NCI-H345 (cell line): ENCODE measurements at regions not wholly inside any gene's neighbourhood (a gene's known extent, or its start where the extent isn't known, plus 50 kb on each side); places are given as distances from the start of the nearest gene placed in this dataset.

Experiments used
- DNase-seq: peaks from one replicate; lab custom pipeline; 2025; lab: John Stamatoyannopoulos, UW

DNA sequence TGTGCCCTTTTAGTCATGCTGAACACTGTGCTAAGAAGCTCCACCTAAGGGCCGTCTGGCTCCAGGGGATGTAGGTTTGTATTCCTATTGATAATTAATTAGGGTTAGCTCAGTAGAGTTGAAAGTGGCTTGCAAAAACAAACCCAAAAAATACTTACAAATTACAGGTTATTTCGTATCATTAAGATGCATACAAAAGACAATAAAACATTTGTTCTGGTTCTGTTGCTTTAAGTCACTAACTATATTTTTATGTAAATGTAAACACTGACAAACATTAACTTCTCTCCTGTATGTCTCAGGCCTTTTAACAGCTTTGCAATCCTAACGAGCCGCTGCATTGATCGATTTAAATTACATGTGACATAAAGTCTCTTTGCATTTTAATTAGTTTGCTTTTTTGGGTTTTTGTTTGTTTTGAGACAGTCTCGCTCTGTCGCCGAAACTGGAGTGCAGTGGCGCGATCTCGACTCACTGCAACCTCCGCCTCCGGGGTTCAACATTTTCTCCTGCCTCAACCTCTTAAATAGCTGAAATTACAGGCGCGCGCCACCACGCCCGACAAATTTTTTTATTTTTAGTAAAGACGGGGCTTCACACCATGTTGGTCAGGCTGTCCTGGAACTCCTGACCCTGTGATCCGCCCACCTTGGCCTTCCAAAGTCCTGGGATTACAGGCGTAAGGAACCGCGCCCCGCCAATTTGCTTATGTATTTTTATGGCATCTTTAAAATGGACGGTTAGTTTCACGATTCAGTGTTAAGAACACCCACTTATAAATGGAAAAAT, 110.9 kb downstream of the HFE start:
- peak; percentile 74 for DNase-seq

DNA sequence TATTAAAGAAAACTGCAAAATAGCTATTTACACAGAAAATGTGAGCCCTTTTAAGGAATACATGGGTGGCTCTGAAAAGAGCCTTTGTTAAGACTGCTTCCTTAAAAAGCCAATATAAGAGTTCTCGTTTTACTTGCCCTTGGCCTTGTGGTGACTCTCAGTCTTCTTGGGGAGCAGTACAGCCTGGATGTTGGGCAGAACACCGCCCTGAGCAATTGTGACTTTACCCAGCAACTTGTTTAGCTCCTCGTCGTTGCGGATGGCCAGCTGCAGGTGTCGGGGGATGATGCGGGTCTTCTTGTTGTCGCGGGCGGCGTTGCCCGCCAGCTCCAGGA, 111.5 kb downstream of the HFE start:
- DNase-seq = no peak

DNA sequence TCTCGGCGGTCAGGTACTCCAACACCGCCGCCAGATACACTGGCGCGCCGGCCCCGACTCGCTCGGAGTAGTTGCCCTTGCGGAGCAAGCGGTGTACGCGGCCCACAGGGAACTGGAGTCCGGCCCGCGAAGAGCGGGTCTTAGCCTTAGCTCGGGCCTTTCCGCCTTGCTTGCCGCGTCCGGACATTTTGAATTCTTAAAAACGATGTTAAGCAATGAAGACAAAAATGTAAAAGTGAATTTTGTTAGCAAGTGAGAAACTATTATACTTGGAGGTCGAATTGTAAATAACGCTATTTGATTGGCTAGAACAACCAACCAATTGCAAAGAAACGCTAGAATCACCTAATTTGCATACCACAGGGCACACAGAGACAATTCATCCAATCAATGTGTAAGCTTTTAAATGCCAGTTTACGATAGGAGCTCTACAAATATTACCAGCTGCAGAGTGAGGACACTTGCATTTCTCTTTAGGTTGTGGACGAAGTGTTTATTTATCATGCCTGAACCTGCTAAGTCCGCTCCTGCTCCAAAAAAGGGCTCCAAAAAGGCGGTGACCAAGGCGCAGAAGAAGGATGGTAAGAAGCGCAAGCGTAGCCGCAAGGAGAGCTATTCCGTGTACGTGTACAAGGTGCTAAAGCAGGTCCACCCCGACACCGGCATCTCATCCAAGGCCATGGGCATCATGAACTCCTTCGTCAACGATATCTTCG, 112.0 kb downstream of the HFE start:
- peak; percentile 95 for DNase-seq

DNA sequence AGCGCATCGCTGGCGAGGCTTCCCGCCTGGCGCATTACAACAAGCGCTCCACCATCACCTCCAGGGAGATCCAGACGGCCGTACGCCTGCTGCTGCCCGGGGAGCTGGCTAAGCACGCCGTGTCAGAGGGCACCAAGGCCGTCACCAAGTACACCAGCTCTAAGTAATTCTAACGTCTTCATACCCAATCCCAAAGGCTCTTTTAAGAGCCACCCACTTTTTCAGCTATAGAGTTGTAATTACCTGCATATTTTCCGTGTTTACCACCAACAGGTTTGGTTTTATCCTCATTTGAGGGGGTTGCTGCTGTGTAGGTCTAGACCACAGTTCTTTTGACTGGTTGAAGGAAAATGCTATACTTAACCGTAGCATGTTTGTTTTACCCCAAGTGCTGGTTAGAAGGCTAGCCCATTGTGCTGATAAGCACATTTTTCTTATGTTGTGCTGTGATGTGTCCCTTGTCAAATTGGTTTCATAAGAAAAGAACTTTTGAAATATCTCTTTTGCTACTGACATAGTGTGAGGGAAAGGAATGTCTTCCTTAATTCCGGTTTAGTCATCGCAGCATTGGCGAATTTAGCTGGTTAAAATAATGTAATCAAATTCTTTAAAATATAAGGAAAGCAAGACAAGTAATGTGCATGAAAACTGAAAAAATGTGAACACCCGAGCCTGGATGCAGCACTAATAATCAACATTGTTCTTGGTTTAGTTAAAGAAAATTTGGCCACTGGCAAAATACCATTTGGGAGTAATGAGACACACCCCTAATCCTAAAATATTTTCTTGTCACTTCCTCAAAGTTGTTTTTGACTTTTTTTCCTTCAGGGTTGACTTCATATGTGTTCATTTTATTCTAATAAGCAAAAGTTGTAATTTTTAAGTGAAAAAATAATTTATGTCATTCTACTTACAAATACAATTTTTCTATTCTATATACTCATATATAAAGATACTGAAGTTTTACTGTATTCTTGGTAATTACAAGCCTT, 112.8 kb downstream of the HFE start:
- no peak for DNase-seq

DNA sequence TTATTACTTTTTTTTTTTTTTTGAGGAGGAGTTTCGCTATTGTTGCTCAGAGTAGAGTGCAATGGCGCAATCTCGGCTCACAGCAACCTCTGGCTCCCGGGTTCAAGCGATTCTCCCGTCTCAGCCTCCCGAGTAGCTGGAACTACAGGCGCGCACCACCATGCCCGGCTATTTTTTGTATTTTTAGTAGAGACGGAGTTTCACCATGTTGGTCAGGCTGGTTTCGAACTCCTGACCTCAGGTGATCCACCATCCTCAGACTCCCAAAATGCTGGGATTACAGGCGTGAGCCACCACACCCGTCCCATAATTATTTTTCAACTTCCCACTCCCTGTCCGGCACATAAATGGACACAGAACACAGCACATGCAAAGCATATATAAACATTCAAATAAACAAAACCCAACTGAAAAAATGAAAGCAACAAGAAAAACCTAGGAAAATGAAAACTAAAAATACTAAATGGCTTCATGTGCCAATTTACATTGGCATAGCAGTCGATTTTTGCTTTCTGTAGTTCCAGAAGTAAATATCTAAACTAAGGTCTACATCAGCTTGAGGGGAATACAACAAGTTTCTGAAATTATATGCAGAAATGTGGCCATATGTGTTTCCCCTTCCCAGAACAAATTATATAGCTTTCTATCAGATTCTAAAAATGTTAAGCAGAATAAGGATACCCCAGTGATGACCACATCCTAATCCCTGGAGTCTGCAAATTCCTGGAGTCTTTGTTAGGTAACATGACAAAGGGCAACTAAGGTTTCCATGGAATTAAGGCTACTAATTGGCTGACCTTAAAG, 113.9 kb downstream of the HFE start:
- no peak for DNase-seq

GRCh38 chr6:26202201-26202611, 115.0 kb downstream of the HFE start:
- no peak for DNase-seq

- no peak for DNase-seq
These were observed 115.8 kb downstream of the HFE start for GRCh38 chr6:26202811-26203583.

DNA sequence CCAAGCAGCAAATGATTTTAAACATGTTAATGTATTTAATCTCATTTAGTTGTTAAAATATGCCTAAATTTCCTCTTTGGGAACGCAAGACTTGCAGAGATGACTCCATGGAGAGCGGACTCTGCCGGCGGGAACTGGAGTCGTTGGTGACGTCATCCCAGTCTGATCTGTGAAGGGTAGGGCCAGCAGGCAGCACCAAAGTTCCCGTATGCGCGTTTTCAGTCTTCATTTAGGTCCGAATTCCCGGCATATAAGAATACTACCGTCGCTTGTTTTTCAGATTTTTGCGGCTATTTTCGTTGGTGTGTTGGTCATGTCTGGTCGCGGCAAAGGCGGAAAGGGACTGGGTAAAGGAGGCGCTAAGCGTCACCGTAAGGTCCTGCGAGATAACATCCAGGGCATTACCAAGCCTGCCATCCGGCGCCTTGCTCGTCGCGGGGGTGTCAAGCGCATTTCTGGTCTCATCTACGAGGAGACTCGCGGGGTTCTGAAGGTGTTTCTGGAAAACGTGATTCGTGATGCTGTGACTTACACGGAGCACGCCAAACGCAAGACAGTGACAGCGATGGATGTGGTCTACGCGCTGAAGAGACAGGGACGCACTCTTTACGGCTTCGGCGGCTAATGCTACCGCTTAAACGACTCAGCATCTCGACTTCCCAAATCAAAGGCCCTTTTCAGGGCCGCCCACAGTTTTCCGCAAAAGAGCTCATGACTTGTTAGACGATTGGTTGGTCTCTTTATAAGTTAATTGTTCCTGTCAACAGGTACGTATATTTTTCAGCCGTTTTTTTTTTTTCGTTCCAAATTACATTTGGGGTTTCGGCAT, 117.3 kb downstream of the HFE start:
- peak; percentile 99 for DNase-seq

DNA sequence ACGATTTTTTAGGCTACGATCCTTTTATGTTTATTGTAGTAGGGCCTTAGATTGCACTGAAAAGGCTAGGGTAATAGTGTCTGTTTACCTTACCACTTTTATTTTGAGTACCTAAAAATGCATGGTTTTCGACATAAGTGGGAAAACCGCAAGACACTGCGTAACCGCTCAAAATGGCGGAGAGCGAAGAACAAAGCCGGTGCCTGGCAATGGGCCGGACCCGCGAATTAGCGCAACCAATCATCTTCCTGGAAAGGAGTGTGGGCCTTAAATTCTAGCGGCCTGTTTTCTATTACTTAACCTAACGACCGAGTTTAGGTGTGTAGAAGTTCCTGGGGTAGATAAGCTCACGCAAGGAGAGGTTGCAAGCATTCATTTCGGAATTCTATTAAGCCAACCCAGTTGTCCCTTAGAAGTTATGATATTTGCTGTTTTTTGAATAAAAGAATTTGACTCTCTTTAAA, 118.0 kb downstream of the HFE start:
- peak; percentile 95 for DNase-seq

- DNase-seq = peak; percentile 14
These were observed 118.7 kb downstream of the HFE start for GRCh38 chr6:26205625-26206574.

GRCh38 chr6:26206868-26207801, 119.9 kb downstream of the HFE start:
- no peak for DNase-seq

DNA sequence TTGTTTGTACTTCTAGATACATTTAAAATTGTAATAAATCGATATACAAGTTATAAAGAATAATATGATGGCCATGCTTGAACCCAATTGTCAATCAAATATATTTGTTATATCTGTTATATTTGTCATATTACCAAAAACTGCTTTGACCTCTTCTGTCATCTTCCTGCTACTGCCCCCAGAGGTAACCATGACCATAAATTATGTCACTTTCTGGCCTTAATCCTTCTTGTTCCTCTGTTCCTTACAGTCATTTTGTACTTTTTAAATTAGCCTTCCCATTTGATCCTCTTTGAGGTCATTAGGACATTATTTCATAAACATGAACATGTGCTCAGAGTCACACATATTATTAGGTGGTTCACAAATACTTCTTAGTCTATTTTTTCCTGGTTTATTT, 124.7 kb downstream of the HFE start:
- DNase-seq = no peak

DNA sequence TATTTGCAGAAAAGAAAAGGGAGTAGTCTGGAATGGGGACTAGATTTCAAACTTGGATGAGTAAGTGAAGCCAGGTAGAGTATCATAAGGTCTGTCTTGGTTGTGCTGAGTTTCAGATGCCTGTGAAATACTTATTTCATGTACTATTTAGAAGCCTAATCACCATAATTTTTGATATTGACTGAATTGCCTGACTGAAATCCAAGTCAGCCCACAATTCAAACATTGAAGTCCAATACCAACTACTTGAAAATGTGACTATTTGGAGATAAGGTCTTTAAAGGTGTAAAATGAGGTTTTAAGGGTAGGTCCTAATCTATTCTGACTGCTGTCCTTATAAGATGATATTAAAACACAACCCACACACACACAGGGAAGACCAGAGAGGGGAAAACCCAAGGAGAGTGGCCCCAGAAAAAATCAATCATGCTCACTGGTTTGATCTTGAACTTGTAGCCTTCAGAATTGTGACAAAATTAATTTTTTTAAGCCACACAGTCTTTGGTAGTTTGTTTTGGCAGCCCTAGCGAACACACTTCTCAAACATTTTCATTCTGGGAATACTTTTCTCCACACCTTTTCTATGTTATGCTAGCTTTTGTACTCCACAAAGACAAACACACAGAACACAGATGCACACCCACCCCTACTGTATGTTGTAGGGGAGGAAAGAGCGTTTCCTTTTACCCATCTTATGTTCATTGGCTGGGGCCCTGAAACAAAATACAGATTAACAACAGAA, 126.3 kb downstream of the HFE start:
- DNase-seq = no peak

DNA sequence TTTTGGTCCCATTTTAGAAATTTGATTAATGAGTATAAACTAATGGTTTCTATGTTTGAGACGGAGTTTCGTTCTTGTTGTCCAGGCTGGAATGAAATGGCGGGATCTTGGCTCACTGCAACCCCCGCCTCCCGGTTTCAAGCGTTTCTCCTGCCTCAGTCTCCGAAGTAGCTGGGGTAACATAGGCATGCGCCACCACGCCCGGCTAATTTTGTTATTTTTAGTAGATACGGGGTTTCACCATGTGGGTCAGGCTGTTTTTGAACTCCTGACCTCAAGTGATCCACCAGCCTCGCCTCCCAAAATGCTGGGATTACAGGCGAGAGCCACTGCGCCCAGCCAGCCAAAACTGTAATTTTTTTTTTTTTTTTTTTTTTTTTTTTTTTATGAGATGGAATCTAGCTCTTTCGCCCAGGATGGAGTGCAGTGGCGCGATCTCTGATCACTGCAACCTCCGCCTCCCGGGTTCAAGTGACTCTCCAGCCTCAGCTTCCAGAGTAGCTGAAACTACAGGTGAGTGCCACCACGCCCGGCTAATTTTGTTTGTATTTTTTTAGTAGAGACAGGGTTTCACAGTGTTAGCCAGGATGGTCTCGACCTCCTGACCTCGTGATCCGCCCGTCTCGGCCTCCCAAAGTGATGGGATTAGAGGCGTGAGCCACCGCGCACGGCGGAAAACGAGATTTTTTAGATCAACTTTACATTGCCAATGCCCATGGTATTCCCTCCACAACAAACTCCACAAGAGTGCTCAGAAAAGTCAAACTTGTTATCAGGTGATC, 127.8 kb downstream of the HFE start:
- no peak for DNase-seq

DNA sequence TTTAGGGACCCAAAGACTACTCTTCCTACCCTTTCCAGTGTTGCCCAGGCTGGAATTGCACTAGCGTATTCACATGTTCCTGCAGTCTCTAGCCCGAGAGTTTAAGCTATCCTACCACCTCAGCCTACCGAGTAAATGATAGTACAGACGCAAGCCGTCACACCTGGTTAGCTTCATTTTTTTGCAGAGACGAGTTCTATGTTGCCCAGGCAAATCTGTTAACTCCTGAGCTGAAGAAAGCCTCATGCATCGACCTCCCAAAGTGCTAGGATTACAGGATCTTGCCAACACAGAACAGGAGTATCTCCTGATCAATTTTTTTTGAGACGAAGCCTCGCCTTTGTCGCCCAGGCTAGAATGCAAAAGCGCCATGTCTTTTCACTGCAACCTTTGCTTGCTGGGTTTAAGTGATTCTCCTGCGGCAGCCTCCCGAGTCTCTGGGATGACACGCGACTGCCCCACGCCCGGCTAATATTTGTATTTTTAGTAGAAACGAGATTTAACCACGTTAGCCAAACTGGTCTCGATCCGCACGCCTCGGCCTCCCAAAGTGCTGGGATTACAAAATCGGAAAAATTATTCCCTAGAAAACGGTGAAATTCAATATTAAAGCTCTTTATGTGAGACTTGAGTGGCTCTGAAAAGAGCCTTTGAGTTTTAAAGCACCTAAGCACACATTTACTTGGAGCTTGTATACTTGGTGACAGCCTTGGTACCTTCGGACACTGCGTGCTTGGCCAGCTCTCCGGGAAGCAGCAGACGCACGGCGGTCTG, 128.5 kb downstream of the HFE start:
- no peak for DNase-seq
